OCI-LY1 (cell line): ENCODE measurements at regions not wholly inside any gene's neighbourhood (a gene's known extent, or its start where the extent isn't known, plus 50 kb on each side); places are given as distances from the start of the nearest gene placed in this dataset.
"Not testable (repeated sequence)": the region's sequence is repeated elsewhere in the genome, so short reads cannot be mapped to it uniquely, and the experiment has no call there.

ENCODE experiments used
- H2AFZ ChIP-seq: fragments of 200-600 bp; sonication (generic), shearing (Covaris generic); 2 replicates; pipeline ENCODE4 v1.6.0; 2014; ENCODE audit warnings: antibody characterized with exemption, mild to moderate bottlenecking, low read length
- H3F3A ChIP-seq: fragments of 200-600 bp; sonication (generic), shearing (Covaris generic); 2 replicates; pipeline ENCODE4 v1.6.0; 2014; ENCODE audit warnings: mild to moderate bottlenecking, antibody characterized with exemption, low read length, moderate library complexity; ENCODE audit not compliant: insufficient read depth
- H3K27ac ChIP-seq: fragments of 200-600 bp; sonication (generic); 2 replicates; pipeline ENCODE4 v1.5.1; 2014; ENCODE audit warnings: low read length, mixed run types, mild to moderate bottlenecking, low read depth; ENCODE audit not compliant: poor library complexity, severe bottlenecking
- H3K27me3 ChIP-seq: fragments of 200-600 bp; sonication (generic); 2 replicates; pipeline ENCODE4 v1.6.0; 2014; ENCODE audit warnings: antibody characterized with exemption, mild to moderate bottlenecking, low read length, moderate library complexity; ENCODE audit not compliant: insufficient read depth
- H3K36me3 ChIP-seq: fragments of 200-600 bp; sonication (generic); 2 replicates; pipeline ENCODE4 v1.6.1; 2014; ENCODE audit warnings: mild to moderate bottlenecking, antibody characterized with exemption, low read length, moderate library complexity, mixed read lengths; ENCODE audit not compliant: insufficient read depth
- H3K4me1 ChIP-seq: fragments of 200-600 bp; sonication (generic); 2 replicates; pipeline ENCODE4 v1.5.1; 2014; ENCODE audit warnings: mild to moderate bottlenecking, low read length, moderate library complexity; ENCODE audit not compliant: insufficient read depth, severe bottlenecking
- H3K4me2 ChIP-seq: fragments of 200-600 bp; sonication (generic), shearing (Covaris generic); 2 replicates; pipeline ENCODE4 v1.6.1; 2014; ENCODE audit warnings: low read length
- H3K4me3 ChIP-seq: fragments of 200-600 bp; sonication (generic); 2 replicates; pipeline ENCODE4 v1.5.1; 2014; ENCODE audit warnings: low read length, low read depth, mild to moderate bottlenecking, mixed read lengths; ENCODE audit not compliant: poor library complexity, severe bottlenecking
- H3K79me2 ChIP-seq: fragments of 200-600 bp; shearing (Covaris generic); 2 replicates; pipeline ENCODE4 v1.6.1; 2016; ENCODE audit warnings: mixed run types, low read length, mixed read lengths; ENCODE audit not compliant: insufficient read depth
- H3K9ac ChIP-seq: fragments of 200-600 bp; sonication (generic), shearing (Covaris generic); 2 replicates; pipeline ENCODE4 v1.6.1; 2014; ENCODE audit warnings: mild to moderate bottlenecking, low read length, mixed read lengths
- H3K9me2 ChIP-seq: fragments of 200-600 bp; sonication (generic), shearing (Covaris generic); 2 replicates; pipeline ENCODE4 v1.6.1; 2014; ENCODE audit warnings: low read depth, mild to moderate bottlenecking, low read length, mixed read lengths
- H3K9me3 ChIP-seq: fragments of 200-600 bp; shearing (Covaris generic); 2 replicates; pipeline ENCODE4 v1.6.1; 2014; ENCODE audit warnings: low read length, mixed read lengths
- H4K20me1 ChIP-seq: fragments of 200-600 bp; sonication (generic), shearing (Covaris generic); 2 replicates; pipeline ENCODE4 v1.6.0; 2016; ENCODE audit warnings: mild to moderate bottlenecking, low read length; ENCODE audit not compliant: insufficient read depth
- CTCF ChIP-seq: fragments of 200-600 bp; sonication (generic), shearing (Covaris generic); IDR thresholded peaks from 2 replicates; pipeline ENCODE4 v1.5.1; 2017; ENCODE audit warnings: mild to moderate bottlenecking, antibody characterized with exemption, low read length, moderate library complexity, mixed read lengths
- EZH2 ChIP-seq: fragments of 200-600 bp; sonication (generic), shearing (Covaris generic); IDR thresholded peaks from 2 replicates; pipeline ENCODE4 v1.8.0; 2017; ENCODE audit warnings: borderline replicate concordance, mixed run types, mild to moderate bottlenecking, antibody characterized with exemption, low read length, moderate library complexity, mixed read lengths

GRCh38 chrY:10958122-10958521 is 1430.4 kb downstream of the TSPY10 start:
- not testable (repeated sequence) for H3F3A ChIP-seq, H3K4me2 ChIP-seq, H3K4me3 ChIP-seq, H4K20me1 ChIP-seq, H2AFZ ChIP-seq, H3K9me3 ChIP-seq, H3K9me2 ChIP-seq, H3K36me3 ChIP-seq, H3K4me1 ChIP-seq, H3K79me2 ChIP-seq, H3K27me3 ChIP-seq, H3K9ac ChIP-seq, H3K27ac ChIP-seq

DNA sequence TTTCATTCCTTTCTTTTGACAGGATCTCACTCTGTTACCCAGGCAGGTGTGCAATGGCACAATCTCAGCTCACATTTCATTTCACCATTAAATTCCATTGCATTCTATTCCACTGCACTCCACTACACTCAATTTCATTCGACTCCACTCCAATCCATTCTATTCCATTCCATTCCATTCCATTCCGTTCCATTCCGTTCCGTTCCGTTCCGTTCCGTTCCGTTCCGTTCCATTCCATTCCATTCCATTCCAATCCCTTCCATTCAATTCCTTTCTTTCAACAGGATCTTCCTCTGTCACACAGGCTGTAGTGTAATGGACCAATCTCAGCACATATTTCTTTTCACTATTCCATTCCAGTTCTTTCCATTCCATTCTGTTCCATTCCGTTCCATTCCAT is 1445.7 kb downstream of the TSPY10 start:
- H3F3A ChIP-seq = no peaks in the 10 kb centered on the region
- H3K9me3 ChIP-seq = no peaks in the 10 kb centered on the region
- no peak overlapping the region for H2AFZ ChIP-seq
- H3K9ac ChIP-seq = no peak overlapping the region
- TF ChIP-seq EZH2 = no peak
- TF ChIP-seq CTCF = no peak
- H3K27me3 ChIP-seq = no peaks in the 10 kb centered on the region
- no peaks in the 10 kb centered on the region for H3K79me2 ChIP-seq
- no peak overlapping the region for H3K4me2 ChIP-seq
- no peaks in the 10 kb centered on the region for H3K4me1 ChIP-seq
- no peaks in the 10 kb centered on the region for H3K36me3 ChIP-seq
- no peaks in the 10 kb centered on the region for H4K20me1 ChIP-seq
- no peaks in the 10 kb centered on the region for H3K9me2 ChIP-seq
- no peak overlapping the region for H3K4me3 ChIP-seq
- no peak overlapping the region for H3K27ac ChIP-seq

DNA sequence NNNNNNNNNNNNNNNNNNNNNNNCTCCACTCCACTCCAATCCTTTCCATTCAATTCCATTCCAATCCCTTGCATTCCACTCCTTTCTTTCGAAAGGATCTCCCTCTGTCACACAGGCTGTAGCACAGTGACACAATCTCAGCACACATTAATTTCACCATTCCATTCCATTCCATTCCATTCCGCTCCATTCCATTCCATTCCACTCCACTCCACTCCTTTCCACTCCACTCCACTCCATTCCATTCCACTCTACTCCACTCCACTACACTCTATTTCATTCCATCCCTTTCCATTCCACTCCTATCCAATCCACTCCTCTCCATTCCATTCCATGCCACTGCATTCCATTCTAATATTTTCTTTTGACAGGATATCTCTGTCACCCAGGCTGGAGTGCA is 1459.0 kb downstream of the TSPY10 start:
- Histone ChIP-seq H3K9me3 (no peaks in the 10 kb centered on the region), H3K27me3 (no peaks in the 10 kb centered on the region), H3K79me2 (no peaks in the 10 kb centered on the region), H3K4me3 (no peak overlapping the region), H3K9me2 (no peaks in the 10 kb centered on the region), H3K27ac (no peak overlapping the region), H4K20me1 (no peaks in the 10 kb centered on the region), H3K4me1 (no peaks in the 10 kb centered on the region), H3K4me2 (no peak overlapping the region), H3F3A (no peaks in the 10 kb centered on the region), H2AFZ (no peak overlapping the region), H3K36me3 (no peaks in the 10 kb centered on the region), H3K9ac (no peak overlapping the region)
- TF ChIP-seq EZH2 (no peak), CTCF (no peak)

GRCh38 chrY:10987626-10988025 is 1459.9 kb downstream of the TSPY10 start:
- no peak overlapping the region for H3K9ac ChIP-seq
- no peaks in the 10 kb centered on the region for H3K27me3 ChIP-seq
- H3F3A ChIP-seq = no peaks in the 10 kb centered on the region
- H4K20me1 ChIP-seq = no peaks in the 10 kb centered on the region
- H3K79me2 ChIP-seq = no peaks in the 10 kb centered on the region
- H3K36me3 ChIP-seq = no peaks in the 10 kb centered on the region
- no peak overlapping the region for H3K4me3 ChIP-seq
- H3K9me3 ChIP-seq = no peaks in the 10 kb centered on the region
- no peaks in the 10 kb centered on the region for H3K4me1 ChIP-seq
- H3K27ac ChIP-seq = no peak overlapping the region
- H3K4me2 ChIP-seq = no peak overlapping the region
- TF ChIP-seq EZH2 = no peak
- TF ChIP-seq CTCF = no peak
- no peak overlapping the region for H2AFZ ChIP-seq
- no peaks in the 10 kb centered on the region for H3K9me2 ChIP-seq
